Kidney (tissue), 13 donors: ENCODE measurements at regions not wholly inside any gene's neighbourhood (a gene's known extent, or its start where the extent isn't known, plus 50 kb on each side); places are given as distances from the start of the nearest gene placed in this dataset.

Source experiments
- DNase-seq, 5 donors: peaks; one replicate each; pipeline ENCODE4 v3.0.0-alpha.2; 2013 to 2020
- FAIRE-seq: peaks from 2 replicates; lab custom pipeline; 2012; peaks lifted over from hg19 to GRCh38; lab: Jason Lieb, UNC
- H3K27ac ChIP-seq, 2 donors: one replicate each; pipeline ENCODE4 v1.7.0; 2013; ENCODE audit warnings: low read depth in 2 of 2, low read length in 2 of 2, inconsistent platforms in 1 of 2
- H3K27me3 ChIP-seq: one replicate; pipeline ENCODE4 v1.7.1; 2013; ENCODE audit warnings: low read length, inconsistent platforms; ENCODE audit not compliant: control insufficient read depth, insufficient read depth
- H3K36me3 ChIP-seq, 3 donors: one replicate each; pipeline versions ENCODE4 v1.7.0 to v1.7.1; 2013; ENCODE audit warnings: low read length in 3 of 3, control low read depth in 1 of 3, inconsistent platforms in 1 of 3; ENCODE audit not compliant: insufficient read depth in 3 of 3, control insufficient read depth in 2 of 3
- H3K4me1 ChIP-seq, 3 donors: one replicate each; pipeline versions ENCODE4 v1.7.0 to v1.7.1; 2013; ENCODE audit warnings: low read length in 3 of 3, inconsistent platforms in 1 of 3, low read depth in 1 of 3; ENCODE audit not compliant: control insufficient read depth in 2 of 3, insufficient read depth in 2 of 3
- H3K4me3 ChIP-seq, 3 donors: one replicate each; pipeline versions ENCODE4 v1.7.0 to v1.8.1; 2013; ENCODE audit warnings: low read length in 3 of 3, control low read depth in 1 of 3, inconsistent platforms in 1 of 3
- H3K9ac ChIP-seq, 3 donors: one replicate each; pipeline versions ENCODE4 v1.7.0 to v1.7.1; 2013; ENCODE audit warnings: low read length in 3 of 3, control low read depth in 1 of 3, inconsistent platforms in 1 of 3
- H3K9me3 ChIP-seq, 3 donors: one replicate each; pipeline versions ENCODE4 v1.7.0 to v1.7.1; 2013; ENCODE audit warnings: low read length in 3 of 3, control low read depth in 1 of 3, inconsistent platforms in 1 of 3; ENCODE audit not compliant: control insufficient read depth in 2 of 3, insufficient read depth in 1 of 3
- CTCF ChIP-seq: IDR thresholded peaks from 3 replicates; pipeline ENCODE4 v1.5.1; 2012; ENCODE audit warnings: mild to moderate bottlenecking, moderate library complexity, borderline replicate concordance; ENCODE audit not compliant: insufficient read depth; ENCODE audit errors: extremely low read depth
- intact Hi-C: fragments of 100-400 bp; cut with DNase I; formaldehyde crosslinking; loops from one replicate; pipeline ENCODE4 v1.11.1; 2022
- donor health status: control.
- donor health status: control.
- donor health status: control.
- donor health status: control.
- donor health status: control.
- donor health status: DM: yes; HTN: yes; CAD: no.
- donor health status: Normal renal cell carcinoma (clear cell type).

- Histone ChIP-seq H3K36me3 (no peaks in the 10 kb centered on the region), H3K27ac (no peak overlapping the region), H3K4me3 (no peak overlapping the region), H3K9me3 (no peaks in the 10 kb centered on the region), H3K4me1 (no peaks in the 10 kb centered on the region), H3K9ac (no peak overlapping the region), H3K27me3 (no peaks in the 10 kb centered on the region)
- DNase-seq, result no peak
- intact Hi-C loops, result no loop called here
- FAIRE-seq, result no peak
- TF ChIP-seq CTCF, result no peak
Observed at GRCh38 chr2:60400462-60401246, 152.8 kb downstream of the BCL11A start.

GRCh38 chr2:60394463-60394862 is 159.0 kb downstream of the BCL11A start:
- intact Hi-C loops, result no loop called here
- no peak for FAIRE-seq
- no peaks in the 10 kb centered on the region for H3K36me3 ChIP-seq

GRCh38 chr2:60391649-60392375 is 161.6 kb downstream of the BCL11A start:
- no peak for TF ChIP-seq CTCF
- Histone ChIP-seq H3K4me1 (no peaks in the 10 kb centered on the region), H3K9ac (no peak overlapping the region), H3K36me3 (no peaks in the 10 kb centered on the region), H3K27ac (no peak overlapping the region), H3K27me3 (no peaks in the 10 kb centered on the region), H3K9me3 (no peaks in the 10 kb centered on the region), H3K4me3 (no peak overlapping the region)
- FAIRE-seq (no peak), DNase-seq (no peak)
- intact Hi-C loops, result no loop called here

More at GRCh38 chr2:60394463-60394862, 159.0 kb downstream of the BCL11A start:
- Histone ChIP-seq H3K9ac (no peak overlapping the region), H3K4me1 (no peaks in the 10 kb centered on the region), H3K27ac (no peak overlapping the region), H3K27me3 (no peaks in the 10 kb centered on the region), H3K4me3 (no peak overlapping the region), H3K9me3 (no peaks in the 10 kb centered on the region)
- TF ChIP-seq CTCF, result no peak
- no peak for DNase-seq
